NCI-H146 (cell line): ENCODE measurements at regions not wholly inside any gene's neighbourhood (a gene's known extent, or its start where the extent isn't known, plus 50 kb on each side); places are given as distances from the start of the nearest gene placed in this dataset.
"Not testable (repeated sequence)": the region's sequence is repeated elsewhere in the genome, so short reads cannot be mapped to it uniquely, and the experiment has no call there.

Experiments
- DNase-seq: peaks from one replicate; lab custom pipeline; 2025; lab: John Stamatoyannopoulos, UW

DNA sequence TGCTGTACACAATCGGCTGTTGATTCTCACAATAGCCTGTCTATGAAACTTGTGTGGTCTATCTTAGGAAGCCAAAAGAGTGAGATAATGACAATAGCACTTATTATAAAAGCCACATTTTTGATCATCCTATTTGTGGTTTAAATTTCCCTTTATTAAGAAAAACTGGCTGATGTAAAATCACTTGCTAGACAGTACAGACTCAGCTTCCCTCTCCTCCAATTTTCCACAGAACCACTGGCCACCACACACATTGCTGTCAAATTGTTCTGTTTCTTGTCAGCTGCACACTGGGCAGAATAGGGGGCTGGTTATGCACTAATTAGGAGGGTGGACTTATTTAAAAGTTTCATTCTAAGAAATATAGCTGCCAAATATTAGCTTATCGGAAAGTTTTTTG, 425.9 kb downstream of the EPHA3 start:
- no peak for DNase-seq

DNA sequence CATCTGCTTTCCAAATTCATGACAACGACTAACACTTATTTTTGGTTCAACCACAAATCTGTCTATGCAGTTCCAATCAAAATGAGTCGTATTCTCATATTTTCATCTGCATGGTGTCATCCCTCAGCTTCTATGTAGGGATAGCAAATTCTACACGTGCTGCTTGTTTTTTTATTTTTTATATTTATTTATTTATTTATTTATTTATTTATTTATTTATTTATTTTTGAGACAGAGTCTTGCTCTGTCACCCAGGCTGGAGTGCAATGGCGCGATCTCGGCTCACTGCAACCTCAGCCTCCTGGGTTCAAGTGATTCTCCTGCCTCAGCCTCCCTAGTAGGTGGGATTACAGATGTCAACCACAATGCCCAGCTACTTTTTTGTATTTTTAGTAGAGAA, 447.2 kb downstream of the EPHA3 start:
- DNase-seq = not testable (repeated sequence)

DNA sequence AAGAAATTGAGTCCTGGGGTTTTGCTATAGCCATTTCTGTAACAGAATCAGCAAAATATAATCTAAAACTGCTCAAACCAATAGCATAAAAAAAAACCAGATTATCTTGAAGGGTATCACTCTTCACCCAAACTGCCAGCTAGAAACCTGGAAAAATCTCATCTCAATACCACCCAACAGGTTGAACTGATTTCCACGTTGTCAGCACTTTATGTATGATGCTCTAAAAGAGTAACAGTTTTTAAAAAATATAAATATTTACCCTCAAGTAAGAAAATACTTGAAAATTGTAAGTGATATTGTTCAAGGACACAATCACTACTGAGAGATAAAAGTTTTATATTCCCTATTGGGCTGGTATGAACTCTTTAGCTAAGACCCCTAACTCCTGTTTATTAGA, 451.3 kb downstream of the EPHA3 start:
- DNase-seq = no peak

DNA sequence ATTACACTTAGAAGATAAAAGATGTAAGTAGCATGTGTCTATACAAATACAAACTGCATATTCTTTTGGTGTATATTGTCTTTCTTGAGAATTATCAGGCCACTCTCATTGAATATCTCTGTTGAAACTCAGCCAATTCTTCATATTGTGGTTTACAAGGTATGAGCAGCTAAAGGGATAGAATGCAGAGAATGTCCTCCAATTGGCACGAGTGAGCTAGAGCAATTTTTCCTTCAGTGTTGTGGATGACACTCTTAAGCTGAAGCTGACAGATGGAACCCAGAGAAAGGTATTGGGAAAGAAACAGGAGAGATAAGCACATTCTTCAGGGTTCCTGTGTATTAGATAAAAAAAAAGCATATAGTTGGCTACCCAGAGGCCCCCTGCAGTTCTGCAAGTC, 453.1 kb downstream of the EPHA3 start:
- no peak for DNase-seq

DNA sequence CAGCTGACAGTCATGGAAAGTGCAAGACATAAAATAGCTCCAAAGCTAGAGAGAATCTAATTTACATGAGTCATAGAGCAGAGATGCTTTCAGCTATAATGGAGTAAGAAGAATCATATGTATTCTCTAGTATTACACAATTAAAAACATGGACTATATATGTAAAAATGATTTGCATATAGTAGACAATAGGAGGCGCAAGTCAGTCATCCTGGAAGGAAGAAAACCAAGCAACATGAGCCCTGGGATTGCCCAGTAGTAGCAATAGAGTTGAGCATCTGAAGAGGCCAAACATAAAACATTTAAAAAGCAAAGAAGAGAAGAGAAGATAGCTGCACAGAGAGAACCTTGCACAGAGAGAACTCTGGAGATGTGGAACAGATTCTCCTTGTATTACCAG, 455.0 kb downstream of the EPHA3 start:
- DNase-seq = no peak

DNA sequence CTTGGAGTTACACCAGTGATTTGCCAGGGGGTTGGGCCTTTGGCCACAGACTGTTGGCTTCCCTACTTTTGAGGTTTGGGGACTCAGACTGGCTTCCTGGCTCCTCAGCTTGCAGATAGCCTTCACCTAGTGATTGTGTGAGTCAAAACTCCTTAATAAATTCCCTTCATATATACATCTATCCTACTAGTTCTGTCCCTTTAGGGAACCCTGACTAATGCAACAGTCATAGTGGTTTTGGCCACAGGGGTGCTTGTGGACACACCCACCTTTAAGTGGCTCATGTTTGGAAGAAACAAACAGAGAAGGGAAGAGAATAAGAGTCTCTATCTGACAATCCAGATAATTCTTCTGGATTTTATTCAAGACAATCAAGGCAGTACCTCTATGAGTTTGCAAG, 457.7 kb downstream of the EPHA3 start:
- DNase-seq = no peak

DNA sequence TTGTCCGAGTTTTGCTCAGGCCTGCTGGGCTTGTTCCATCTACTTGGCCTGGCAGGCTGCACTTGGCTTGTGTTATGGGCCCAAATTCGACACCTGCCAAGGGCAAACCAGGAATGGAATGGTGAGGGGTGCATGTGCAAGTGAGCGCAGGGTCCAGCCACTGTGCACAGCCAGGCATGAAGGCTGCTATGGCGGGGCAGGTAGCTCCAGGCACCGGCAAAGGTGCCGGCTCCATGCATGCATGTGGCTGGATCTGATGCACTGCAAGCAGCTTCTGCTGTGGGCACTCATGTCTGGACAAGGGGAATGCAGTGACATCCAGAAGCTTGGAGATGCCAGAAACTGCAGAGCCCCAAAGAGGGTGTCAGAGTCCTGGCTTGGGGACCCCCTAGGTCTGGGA, 463.0 kb downstream of the EPHA3 start:
- DNase-seq = no peak

DNA sequence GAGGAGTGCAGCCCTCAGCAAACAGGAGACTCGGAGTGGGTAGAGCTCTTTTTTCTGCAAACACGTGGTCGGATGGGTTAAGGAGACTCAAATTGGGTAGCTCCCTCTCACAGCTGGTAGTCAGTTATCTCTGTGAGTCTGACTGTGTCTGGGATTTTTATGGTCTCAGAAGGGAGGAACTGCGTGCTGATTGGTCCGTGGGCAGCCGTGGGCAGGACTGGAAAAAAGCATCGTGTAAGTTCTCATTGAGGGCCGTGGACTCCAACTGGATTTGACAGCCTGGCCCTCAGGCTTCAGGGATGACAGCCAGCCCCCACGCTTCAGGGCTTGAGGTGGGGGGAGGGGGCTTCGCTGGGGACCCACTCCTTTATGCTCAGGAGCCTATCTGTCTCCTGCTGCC, 463.9 kb downstream of the EPHA3 start:
- DNase-seq = no peak

DNA sequence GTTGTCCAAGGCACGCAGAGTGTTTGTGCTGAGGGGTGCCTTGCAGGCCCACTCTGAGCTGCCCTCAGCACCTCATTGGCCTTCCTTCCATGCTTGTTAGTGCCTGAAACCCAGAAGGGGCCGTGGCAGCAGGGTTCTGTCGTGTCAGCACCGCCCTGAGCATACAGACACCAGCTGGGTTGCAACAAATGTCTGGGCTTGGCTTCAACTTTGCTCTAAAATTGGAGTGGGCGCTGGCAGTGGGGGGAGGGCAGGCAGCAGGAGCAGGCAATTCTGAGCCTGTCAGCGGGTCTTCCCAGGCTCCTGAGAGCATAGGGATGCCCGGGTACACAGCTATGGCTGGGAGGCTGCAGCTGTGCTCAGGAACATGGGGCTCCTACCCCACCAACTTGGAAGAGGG, 464.3 kb downstream of the EPHA3 start:
- no peak for DNase-seq

DNA sequence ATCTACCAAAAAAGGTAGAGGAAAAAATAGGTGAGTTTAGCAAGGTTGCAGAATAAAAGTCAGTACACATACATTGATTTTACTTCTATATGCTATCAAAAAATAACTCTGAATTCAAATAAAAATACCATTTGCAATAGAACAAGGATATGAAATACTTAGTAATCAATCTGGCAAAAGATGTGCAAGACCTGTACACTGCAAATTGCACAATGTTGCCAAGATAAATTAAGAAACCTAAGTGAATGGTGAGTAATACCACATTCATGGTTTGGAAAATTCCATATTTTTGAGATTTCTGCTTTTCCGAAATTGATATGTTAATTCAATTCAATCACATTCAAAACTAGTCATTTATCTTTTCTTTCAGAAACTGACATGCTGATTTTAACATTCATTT, 464.8 kb downstream of the EPHA3 start:
- no peak for DNase-seq

DNA sequence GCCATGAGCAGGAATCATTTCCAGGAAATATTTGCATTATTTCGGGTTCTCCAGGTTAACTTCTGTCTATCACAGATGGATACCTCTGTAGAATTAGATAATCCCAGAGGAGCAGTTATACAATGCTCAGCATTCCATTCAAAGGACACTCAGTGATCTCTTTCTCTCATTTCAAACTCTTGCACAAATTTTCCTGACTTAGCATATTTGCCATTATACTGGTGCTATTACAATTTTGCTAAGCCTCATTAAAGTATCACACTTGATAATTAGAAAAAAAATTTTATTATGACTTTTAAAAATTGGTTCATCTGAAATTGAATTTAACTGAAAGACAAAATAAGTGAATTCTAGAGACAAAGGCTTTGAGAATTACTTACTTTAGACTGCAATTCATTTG, 469.0 kb downstream of the EPHA3 start:
- DNase-seq = no peak

DNA sequence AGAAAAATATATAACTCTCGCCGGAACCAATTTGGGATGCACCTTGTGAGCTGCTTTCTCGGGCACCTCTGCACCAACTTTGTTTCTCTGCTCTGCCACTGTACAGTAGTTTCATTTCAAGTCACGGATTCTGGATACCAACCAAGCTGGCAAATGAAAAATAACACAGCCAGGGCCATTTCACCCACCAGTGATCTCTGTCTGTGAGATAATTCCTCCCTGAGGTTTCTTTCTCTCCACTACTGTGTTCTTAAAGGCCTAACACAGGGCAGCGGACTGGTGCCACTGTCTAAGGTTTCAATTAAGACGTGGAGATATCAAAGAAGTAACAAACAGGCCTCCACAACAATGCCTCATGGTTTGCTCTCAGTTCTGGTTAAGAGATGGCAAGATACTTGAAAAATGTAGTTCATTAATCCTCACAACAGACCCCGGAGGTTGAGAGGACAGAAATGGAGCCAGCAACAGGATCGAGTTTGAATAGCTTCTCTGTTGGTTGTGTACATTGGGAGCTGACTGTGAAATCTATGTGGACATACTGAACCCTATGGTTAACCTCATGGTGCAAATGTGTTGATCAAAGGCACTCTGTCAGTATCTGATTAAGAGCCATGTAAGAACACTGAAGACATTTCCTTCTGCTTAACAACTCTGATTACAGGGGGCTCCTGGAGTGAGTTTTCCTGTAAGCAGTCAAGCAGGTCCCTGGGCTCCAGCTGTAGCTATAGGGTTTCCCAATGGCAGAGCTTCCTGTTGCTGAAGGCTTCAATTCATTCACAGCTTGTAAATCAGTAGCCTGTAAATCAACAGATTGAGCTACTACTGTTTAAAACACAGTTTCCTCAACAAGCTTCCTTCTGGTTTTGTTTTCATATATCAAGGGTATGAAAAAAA, 470.5 kb downstream of the EPHA3 start:
- DNase-seq = peak; percentile 40

DNA sequence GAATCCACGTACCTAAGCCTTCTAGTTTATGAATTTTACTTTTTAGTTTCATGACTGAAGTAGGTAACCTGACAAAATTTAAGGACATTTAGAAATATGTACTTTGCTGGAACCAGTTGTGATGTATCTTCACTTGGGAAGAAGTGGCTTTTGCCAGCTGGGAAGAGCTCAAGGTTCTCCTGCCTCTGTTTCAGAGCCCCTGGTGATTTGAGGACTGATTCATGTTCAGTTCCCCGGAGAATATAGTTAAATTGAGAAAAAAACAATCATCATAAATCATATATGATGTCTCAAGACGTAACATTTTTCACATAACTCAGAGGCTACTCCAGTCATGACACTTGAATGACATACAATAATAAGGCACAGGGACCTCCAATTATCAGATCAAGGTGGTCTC, 473.4 kb downstream of the EPHA3 start:
- no peak for DNase-seq

DNA sequence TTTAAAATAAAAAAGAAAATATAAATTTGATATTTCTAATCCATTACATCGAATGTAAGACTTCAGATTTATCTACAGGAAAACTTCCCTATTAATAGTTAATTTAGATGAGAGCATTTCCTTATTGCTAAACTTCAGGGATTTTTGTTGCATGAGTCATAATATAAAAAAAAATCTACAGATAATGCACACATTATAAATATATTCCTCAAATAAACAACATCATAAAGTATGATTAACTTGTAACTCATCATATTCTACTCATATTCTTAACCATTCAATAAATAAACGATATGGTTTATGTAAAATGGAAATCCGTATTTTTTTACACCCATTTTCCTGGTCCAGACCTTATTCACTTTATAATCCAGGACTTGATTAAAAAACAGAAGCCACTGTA, 477.0 kb downstream of the EPHA3 start:
- DNase-seq = no peak

DNA sequence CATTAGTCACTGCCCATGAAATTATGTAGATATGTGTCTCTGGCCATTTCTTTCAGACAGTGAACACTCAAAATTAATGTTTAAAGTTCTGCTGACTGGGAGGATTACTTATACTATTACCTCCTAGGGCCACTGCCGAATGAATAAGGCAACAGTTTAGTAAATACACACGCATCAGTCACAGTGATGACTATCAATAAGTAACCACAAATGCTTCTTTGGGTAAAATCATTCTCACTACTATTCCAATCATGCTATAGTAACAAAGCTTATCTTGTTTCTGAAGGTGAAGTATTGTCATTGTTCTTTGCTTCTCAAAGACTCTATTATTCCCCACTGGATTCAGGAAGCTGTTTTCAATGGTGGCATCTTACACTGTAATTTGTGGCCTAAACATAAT, 478.8 kb downstream of the EPHA3 start:
- no peak for DNase-seq

DNA sequence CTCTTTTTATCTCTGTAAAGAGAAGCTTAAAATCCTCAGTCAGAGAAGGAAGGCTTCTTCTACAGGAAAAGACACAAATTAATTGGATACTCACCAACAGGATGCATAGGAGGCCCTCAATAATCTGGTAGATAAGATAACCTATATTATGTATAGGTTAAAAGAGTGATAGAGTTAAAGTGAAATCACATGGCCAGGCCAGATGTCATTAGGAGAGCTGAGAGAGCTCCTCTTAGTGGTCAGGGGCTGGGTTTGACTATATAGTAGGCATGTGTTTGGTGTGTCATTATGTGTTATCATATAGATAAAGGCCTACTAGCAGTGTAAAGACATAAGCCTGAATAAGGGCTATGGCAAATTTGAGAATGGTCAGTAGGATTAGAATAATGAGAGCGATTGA, 479.3 kb downstream of the EPHA3 start:
- DNase-seq = peak; percentile 53

DNA sequence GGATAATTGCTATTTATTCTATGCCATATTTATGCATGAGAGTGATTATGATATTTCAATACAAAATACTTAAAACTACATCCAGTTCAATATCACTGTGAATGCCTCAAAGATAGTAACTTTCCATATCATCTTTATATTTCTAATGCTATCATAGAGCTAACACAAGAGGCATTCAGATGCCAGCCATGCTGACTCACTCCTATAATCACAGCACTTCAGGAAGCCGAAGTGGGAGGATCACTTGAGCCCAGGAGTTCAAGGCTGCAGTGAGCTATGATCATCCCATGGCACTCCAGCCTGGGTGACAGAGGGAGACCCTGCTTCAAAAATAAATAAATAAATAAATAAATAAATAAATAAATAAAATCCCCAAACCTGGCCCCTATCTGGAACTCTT, 498.7 kb downstream of the EPHA3 start:
- no peak for DNase-seq

DNA sequence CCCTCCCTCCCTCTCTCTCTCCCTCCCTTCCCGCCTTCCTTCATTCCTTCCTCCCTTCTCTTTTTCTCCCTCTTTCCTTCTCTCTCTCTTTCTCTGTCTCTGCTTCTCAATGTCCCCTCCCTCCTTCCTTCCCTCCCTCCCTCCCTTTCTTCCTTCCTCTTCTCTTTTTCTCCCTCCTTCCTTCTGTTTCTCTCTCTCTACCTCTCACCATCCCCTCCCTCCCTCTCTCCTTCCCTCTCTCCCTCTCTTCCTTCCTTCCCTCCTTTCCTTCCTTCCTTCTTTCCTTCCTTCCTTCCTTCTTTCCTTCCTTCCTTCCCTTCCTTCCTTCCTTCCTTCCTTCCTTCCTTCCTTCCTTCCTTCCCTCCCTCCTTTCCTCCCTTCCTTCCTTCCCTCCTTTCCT, 504.6 kb downstream of the EPHA3 start:
- DNase-seq = no peak

DNA sequence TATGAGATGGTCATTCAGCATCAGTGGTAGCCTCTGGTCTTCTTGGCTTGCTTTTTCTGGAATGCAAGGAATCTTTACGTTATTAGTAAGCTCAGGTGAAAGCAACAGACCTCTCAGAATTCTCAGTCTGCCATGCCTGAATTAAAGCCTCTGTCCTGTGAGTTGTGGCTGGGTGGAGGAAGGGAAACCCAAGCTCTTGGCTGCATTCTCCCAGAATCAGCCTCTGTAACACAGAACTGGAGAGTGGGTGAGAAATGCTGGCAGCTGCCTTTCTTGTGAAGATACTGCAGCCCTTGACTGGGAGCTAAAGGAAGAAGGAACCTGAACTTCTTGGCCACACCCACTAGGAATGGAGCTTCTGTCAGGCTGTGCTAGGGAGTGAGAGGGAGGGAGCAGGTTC, 505.8 kb downstream of the EPHA3 start:
- DNase-seq = no peak

DNA sequence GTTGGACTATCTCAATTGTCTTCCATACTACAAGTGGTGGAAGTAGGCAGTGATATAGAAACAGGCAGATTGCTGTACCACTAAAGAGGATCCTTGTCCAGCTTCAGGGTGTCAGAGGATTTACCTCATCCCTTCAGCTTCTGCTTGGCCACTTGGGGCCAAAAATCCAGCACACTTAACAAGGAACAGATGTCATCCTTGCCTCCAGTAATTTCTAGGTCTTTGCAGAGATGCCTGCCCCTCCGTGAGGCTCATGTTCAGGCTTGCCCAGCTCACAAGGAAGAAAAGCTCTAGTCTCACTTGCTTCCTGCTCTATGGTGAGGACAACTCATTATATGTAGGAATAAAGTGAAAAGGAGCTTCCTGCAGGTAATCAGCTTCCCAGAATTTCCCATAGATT, 510.3 kb downstream of the EPHA3 start:
- no peak for DNase-seq

DNA sequence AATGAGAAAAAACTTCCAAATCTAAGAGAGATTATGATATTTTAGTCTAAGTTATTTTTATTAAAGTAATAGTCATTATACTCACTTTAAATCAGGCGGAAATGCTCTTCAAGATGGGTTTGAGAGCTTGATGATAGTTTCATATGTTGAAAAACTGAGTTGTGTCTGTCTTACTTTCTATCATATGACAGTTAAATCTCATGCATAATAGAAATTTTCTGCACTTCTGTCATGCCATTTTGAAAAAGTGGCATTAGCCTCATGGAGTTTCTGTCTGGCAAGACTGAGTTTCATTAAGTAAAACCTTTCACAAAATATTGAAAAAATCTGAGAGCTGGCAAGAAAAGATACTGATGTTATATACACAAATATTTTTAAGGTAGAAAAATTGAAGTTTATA, 511.8 kb downstream of the EPHA3 start:
- no peak for DNase-seq

DNA sequence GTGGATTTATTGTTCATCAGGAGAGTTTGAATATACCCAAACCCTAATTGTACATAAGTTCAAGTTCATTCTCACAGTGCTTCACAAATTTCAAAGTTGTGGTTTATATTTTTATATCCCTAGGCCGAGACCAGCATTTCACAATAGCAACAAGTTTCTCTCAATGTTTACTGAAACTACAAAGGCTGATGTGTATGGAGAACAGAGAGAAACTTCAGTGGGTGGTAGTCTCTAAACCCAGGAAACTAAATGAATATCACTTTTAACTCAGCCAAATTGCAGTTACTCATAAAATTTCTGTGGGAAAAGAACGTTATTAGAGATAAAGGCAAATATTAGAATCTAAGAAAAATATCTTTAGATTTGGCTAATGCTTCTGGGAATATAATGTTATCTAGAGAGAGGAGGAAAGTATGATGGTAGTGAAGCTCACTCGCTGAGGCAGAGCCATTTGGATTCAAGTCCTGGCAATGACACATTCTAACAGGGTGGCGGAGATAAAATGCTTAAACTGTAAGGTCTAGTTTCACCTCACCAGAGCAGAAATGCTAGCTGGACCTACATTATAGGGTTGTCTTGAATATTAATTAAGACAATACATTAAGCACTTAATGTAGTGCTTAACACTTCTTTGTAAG, 514.8 kb downstream of the EPHA3 start:
- no peak for DNase-seq

DNA sequence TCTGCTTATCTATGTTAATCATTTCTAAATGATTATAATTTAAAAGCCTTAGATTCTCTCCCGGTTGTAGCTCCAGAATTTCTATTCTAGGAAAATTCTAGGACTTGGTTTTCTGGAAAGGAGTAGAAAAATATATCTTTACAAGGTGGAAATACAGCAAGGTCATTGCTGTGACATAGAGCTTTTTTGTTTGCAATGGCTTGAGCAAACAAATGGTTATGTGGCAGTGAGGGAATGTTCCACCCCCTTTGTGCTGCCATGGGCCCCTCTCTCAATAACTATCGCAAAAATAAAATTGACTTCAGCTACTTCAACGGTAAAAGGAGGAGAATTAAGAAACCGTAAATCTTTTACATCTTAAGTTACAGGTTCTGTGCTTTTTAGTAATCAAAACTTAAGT, 517.1 kb downstream of the EPHA3 start:
- DNase-seq = no peak

DNA sequence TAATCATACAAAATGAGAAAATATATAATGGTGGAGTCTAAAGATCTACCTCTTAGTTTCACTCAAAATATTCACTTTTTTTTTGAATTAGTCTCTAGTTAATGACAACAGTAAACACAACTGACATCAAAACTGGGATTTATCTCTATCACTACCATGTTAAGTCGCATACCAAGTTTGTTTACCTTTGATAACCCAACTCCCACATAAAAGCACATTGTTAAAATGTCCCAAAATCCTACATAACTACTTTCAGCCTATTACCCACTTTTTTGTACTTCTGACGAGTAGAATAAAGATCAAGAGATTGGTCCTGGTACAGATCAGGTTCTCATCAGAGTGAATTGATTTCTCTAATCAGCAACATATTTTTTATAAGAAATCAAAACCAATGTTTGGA, 518.5 kb downstream of the EPHA3 start:
- DNase-seq = no peak
